Esophagus muscularis mucosa (tissue), 4 donors: ENCODE measurements at regions not wholly inside any gene's neighbourhood (a gene's known extent, or its start where the extent isn't known, plus 50 kb on each side); places are given as distances from the start of the nearest gene placed in this dataset.

Experiments used
- DNase-seq: peaks from one replicate; pipeline ENCODE4 v3.0.0-alpha.2; 2017; ENCODE audit errors: extremely low spot score
- H3K27ac ChIP-seq, 4 donors: fragments of 200-600 bp; sonication (generic); replicated peaks in 1 of 4; 1 replicate in 3 of 4; 2 replicates in 1 of 4; pipeline ENCODE4 v1.5.1; 2016 to 2019; ENCODE audit warnings: mild to moderate bottlenecking in 1 of 4
- H3K27me3 ChIP-seq, 4 donors: fragments of 200-600 bp; sonication (generic); one replicate each; pipeline versions ENCODE4 v1.5.1 to v1.6.0; 2016 to 2019
- H3K36me3 ChIP-seq, 4 donors: fragments of 200-600 bp; sonication (generic); one replicate each; pipeline ENCODE4 v1.5.1; 2016 to 2019
- H3K4me1 ChIP-seq, 4 donors: fragments of 200-600 bp; sonication (generic); one replicate each; pipeline ENCODE4 v1.5.1; 2016 to 2019
- H3K4me3 ChIP-seq, 4 donors: fragments of 200-600 bp; sonication (generic); 1 replicate in 2 of 4; 2 replicates in 2 of 4; pipeline ENCODE4 v1.5.1; 2016 to 2019; ENCODE audit warnings: mild to moderate bottlenecking in 4 of 4, moderate library complexity in 1 of 4
- H3K9me3 ChIP-seq, 4 donors: fragments of 200-600 bp; sonication (generic); 1 replicate in 3 of 4; 2 replicates in 1 of 4; pipeline ENCODE4 v1.5.1; 2016 to 2019
- EP300 ChIP-seq: sonication (generic); formaldehyde crosslinking; IDR thresholded peaks from one replicate; pipeline ENCODE4 v1.6.1; 2017; ENCODE audit warnings: antibody characterized with exemption
- POLR2A ChIP-seq: fragments of 450-650 bp; IDR thresholded peaks from one replicate; pipeline ENCODE4 v1.6.1; 2017; ENCODE audit warnings: antibody characterized with exemption, moderate library complexity, mild to moderate bottlenecking, low read depth
- POLR2AphosphoS5 ChIP-seq, 2 donors: sonication (generic); formaldehyde crosslinking; IDR thresholded peaks; one replicate each; pipeline ENCODE4 v1.6.1; 2017; ENCODE audit warnings: antibody characterized with exemption in 2 of 2
- WGBS: methylation state at CpG from one replicate; pipeline ENCODE4 v1.1.5; 2018; 5-methylcytosine and 5-hydroxymethylcytosine counted together
- intact Hi-C: fragments of 100-400 bp; cut with DNase I; formaldehyde crosslinking; loops from one replicate; pipeline ENCODE4 v1.15.1; 2023
- TF ChIP-seq, protein P1 (sequence below), 3 experiments: fragments of 200-600 bp in 2 of 3; fragments of 450-650 bp in 1 of 3; sonication (generic) in 2 of 3; IDR thresholded peaks; one replicate each; pipeline ENCODE4 v1.5.1; 2017 to 2019; ENCODE audit warnings: antibody characterized with exemption in 3 of 3, mild to moderate bottlenecking in 2 of 3, moderate library complexity in 1 of 3

GRCh38 chr5:25150819-25151218 is 506.0 kb upstream of the CDH10 start:
- intact Hi-C loops = no loop called here
- 61% methylated on average over 1 of the region's 1 CpG for WGBS
- TF ChIP-seq POLR2AphosphoS5 (IDR thresholded peaks at IDR 0.05) = no peak
- TF ChIP-seq, protein P1, sequence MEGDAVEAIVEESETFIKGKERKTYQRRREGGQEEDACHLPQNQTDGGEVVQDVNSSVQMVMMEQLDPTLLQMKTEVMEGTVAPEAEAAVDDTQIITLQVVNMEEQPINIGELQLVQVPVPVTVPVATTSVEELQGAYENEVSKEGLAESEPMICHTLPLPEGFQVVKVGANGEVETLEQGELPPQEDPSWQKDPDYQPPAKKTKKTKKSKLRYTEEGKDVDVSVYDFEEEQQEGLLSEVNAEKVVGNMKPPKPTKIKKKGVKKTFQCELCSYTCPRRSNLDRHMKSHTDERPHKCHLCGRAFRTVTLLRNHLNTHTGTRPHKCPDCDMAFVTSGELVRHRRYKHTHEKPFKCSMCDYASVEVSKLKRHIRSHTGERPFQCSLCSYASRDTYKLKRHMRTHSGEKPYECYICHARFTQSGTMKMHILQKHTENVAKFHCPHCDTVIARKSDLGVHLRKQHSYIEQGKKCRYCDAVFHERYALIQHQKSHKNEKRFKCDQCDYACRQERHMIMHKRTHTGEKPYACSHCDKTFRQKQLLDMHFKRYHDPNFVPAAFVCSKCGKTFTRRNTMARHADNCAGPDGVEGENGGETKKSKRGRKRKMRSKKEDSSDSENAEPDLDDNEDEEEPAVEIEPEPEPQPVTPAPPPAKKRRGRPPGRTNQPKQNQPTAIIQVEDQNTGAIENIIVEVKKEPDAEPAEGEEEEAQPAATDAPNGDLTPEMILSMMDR (IDR thresholded peaks at IDR 0.05) = no peak
- no peak for TF ChIP-seq EP300
- TF ChIP-seq POLR2A = no peak

DNA sequence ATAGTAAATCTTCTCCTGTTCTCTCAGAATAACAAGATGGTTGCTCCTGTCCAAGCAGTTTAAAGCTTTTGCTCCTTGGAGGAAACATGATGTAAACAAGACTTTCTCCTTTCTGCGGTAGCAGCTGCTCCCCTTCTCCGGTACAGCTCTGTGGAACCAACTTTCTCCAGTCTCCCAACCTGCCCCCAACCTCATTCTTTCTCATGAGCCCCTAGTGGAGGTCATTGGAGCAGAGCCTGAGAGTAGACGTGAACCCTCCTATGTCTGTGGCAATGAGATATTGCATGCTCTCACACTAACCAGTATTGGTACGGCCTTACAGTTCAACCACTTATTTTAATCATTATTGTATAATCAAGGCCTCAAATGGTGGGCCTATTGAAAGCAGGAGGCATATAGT is 483.8 kb upstream of the CDH10 start:
- H3K36me3 ChIP-seq = no peaks in the 10 kb centered on the region
- 70% methylated on average over 4 of the region's 4 CpGs for WGBS
- intact Hi-C loops = no loop called here
- H3K4me3 ChIP-seq = no peak overlapping the region
- TF ChIP-seq POLR2A (no peak), EP300 (no peak), POLR2AphosphoS5 (IDR thresholded peaks at IDR 0.05) (no peak)
- TF ChIP-seq, protein P1 (IDR thresholded peaks at IDR 0.05) = no peak
- no peaks in the 10 kb centered on the region for H3K9me3 ChIP-seq
- H3K27me3 ChIP-seq = no peaks in the 10 kb centered on the region
- no peaks in the 10 kb centered on the region for H3K4me1 ChIP-seq
- DNase-seq = no peak
- no peak overlapping the region for H3K27ac ChIP-seq

More at GRCh38 chr5:25150819-25151218, 506.0 kb upstream of the CDH10 start:
- H3K27ac ChIP-seq = no peak overlapping the region
- no peak overlapping the region for H3K4me3 ChIP-seq
- H3K4me1 ChIP-seq = no peaks in the 10 kb centered on the region
- no peak for DNase-seq
- no peaks in the 10 kb centered on the region for H3K9me3 ChIP-seq
- H3K27me3 ChIP-seq = no peaks in the 10 kb centered on the region
- no peaks in the 10 kb centered on the region for H3K36me3 ChIP-seq

GRCh38 chr5:25119650-25120049 is 474.9 kb upstream of the CDH10 start:
- DNase-seq = no peak
- Histone ChIP-seq H3K27ac (no peak overlapping the region), H3K4me3 (no peak overlapping the region), H3K36me3 (no peaks in the 10 kb centered on the region), H3K9me3 (no peaks in the 10 kb centered on the region), H3K4me1 (no peaks in the 10 kb centered on the region), H3K27me3 (no peaks in the 10 kb centered on the region)
- intact Hi-C loops = no loop called here
- WGBS = 90% methylated on average over 7 of the region's 7 CpGs
- TF ChIP-seq EP300 = no peak
- TF ChIP-seq, protein P1 (IDR thresholded peaks at IDR 0.05) = peak in 1 of 3 experiments; percentile 17

GRCh38 chr5:25107853-25108252 is 463.1 kb upstream of the CDH10 start:
- Histone ChIP-seq H3K4me3 (no peak overlapping the region), H3K27ac (no peak overlapping the region), H3K27me3 (no peaks in the 10 kb centered on the region), H3K9me3 (no peaks in the 10 kb centered on the region), H3K36me3 (no peaks in the 10 kb centered on the region), H3K4me1 (no peaks in the 10 kb centered on the region)
- DNase-seq = no peak
- TF ChIP-seq POLR2AphosphoS5 (IDR thresholded peaks at IDR 0.05) (no peak), EP300 (no peak)
- 52% methylated on average over 4 of the region's 4 CpGs for WGBS
- intact Hi-C loops = no loop called here

- no peak overlapping the region for H3K4me3 ChIP-seq
- H3K36me3 ChIP-seq = no peaks in the 10 kb centered on the region
- no peaks in the 10 kb centered on the region for H3K4me1 ChIP-seq
- intact Hi-C loops = no loop called here
- H3K27ac ChIP-seq = no peak overlapping the region
- DNase-seq = no peak
- no peaks in the 10 kb centered on the region for H3K27me3 ChIP-seq
- no peak for TF ChIP-seq EP300
- no peak for TF ChIP-seq POLR2A
- TF ChIP-seq, protein P1 (IDR thresholded peaks at IDR 0.05) = no peak
- no peak for TF ChIP-seq POLR2AphosphoS5 (IDR thresholded peaks at IDR 0.05)
- H3K9me3 ChIP-seq = no peaks in the 10 kb centered on the region
- WGBS = 74% methylated on average over 3 of the region's 3 CpGs
Observed at GRCh38 chr5:25099538-25099937, 454.8 kb upstream of the CDH10 start.
